Activated T-cell treated with anti-CD3 and anti-CD28 coated beads for 1 hour (primary cell): ENCODE measurements at regions not wholly inside any gene's neighbourhood (a gene's known extent, or its start where the extent isn't known, plus 50 kb on each side); places are given as distances from the start of the nearest gene placed in this dataset.
"Not testable (repeated sequence)": the region's sequence is repeated elsewhere in the genome, so short reads cannot be mapped to it uniquely, and the experiment has no call there.

Experiments used
- DNase-seq: peaks from one replicate; pipeline ENCODE4 v3.0.0-alpha.2; 2020; ENCODE audit warnings: low read depth

DNA sequence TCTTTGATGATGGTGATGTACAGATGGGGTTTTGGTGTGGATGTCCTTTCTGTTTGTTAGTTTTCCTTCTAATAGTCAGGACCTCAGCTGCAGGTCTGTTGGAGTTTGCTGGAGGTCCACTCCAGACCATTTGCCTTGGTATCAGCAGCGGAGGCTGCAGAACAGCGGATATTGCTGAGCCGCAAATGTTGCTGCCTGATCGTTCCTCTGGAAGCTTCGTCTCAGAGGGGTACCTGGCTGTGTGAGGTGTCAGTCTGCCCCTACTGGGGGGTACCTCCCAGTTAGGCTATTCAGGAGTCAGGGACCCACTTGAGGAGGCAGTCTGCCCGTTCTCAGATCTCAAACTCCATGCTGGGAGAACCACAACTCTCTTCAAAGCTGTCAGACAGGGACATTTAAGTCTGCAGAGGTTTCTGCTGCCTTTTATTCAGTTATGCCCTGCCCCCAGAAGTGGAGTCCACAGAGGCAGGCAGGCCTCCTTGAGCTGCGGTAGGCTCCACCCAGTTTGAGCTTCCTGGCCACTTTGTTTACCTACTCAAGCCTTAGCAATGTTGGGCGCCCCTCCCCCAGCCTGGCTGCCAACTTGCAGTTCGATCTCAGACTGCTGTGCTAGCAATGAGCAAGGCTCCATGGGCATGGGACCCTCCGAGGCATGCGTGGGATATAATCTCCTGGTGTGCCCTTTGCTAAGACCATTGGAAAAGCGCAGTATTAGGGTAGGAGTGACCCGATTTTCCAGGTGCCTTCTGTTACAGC lies 264.5 kb downstream of the MATN1 start:
- DNase-seq, result not testable (repeated sequence)

DNA sequence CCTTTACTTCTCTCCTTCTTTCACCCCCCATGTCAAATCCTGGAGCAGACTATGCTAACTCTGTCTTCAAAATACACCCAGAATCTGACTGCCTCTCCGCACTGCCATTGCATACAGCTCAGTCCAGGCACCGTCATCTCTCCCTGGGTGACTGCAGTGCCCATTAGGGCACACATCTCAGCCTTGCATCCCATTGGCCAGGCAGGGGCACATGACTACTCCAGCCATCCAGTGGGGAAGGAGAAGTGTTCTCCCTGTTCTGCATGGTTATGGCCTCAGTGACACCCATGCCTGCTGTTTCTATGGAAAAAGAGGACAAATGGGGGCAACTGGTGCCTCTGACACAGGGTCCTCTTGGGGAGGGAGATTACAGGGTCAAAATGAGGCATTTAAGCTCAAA lies 270.5 kb downstream of the MATN1 start:
- no peak for DNase-seq

DNA sequence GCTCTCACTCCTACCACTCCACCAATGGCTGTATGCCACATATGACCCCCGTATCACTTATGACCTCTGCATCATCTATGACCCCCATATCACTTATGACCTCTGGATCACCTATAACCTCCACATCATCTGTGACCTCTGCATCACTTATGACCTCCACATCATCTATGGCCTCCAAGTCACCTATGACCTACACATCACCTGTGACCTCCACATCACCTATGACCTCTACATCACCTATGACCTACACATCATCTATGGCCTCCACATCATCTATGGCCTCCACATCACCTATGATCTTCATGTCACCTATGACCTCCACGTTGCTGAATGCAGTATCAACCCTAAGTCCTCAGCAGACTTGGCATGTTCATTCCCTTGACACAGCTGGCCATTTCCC lies 271.2 kb downstream of the MATN1 start:
- no peak for DNase-seq

DNA sequence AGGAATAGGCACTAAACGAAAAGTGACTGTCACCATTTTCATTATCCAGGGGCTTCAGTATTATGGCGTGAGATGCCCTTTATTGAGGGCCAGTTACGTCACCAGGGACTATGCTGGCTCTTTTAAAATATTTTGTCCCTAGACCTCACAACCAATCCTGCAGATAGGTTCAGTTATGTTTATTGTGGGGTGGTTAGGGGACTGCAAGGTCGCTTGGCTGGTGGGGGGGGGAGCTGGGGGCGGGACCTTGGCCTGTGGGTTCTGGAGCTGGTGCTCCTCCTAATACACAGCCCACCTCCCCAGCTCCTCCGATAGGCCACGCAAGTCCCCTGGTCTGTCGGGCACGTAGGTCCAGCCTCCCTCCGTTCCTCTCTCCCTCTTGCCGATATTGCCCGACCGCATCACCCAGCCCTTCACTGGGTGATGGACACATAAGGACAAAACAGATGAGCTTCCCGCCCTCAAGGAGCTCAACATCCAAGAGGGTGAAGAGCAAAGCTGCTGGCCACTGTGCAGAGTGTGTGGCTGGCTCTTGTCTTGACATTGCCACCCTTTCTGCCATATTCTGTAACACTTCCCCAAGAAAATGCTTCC lies 271.8 kb downstream of the MATN1 start:
- DNase-seq, result no peak

DNA sequence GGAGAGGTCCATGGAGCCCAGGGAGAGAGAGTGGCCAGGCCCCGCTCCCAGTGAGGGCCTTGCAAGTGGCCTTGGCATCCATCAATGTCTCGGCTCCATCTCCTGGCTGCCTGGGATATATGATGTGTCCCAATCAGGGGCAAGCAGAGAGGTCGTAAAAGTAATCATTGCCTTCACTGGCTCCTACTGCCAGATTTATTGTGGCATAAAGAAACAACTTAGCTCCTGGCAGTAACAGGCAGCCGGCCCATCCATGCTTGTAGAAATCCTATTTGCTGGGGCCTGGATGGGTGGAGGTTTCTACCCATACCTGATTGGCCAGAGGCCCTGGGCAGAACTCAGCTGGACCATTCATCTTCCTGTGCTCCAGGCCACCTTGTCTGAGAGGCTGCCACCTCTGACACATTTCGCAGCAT lies 272.6 kb downstream of the MATN1 start:
- DNase-seq, result no peak

DNA sequence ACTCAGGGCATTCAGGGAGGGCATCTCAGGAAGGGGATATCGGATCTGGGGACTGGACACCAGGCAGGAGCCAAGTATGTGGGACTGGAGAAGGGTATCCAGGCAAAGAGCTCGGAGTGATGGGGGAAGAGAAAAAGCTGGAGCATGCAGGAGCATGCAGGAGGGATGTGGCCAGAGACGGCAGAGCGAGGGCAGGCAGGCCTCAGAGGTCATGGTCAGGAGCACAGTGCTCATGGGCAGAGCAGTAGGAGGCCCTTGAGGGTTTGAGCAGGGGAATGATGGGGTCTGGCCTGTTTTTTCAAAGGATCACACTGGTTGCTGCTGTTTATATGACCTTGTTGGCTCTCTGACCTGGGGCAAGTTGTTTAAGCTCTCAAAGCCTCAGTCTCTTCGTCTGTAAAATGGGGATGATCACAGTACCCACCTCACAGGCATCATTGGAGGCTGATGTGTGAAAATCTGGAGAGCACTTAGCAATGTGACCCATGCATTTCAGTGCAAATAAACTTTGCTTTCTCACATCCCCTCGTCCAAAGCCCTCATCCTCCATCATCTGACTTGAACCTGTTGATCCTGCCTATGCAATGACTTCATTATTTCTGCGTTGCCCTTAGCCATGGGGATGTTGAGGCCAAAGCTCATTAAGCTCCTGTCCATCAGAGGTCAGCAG lies 273.1 kb downstream of the MATN1 start:
- no peak for DNase-seq

DNA sequence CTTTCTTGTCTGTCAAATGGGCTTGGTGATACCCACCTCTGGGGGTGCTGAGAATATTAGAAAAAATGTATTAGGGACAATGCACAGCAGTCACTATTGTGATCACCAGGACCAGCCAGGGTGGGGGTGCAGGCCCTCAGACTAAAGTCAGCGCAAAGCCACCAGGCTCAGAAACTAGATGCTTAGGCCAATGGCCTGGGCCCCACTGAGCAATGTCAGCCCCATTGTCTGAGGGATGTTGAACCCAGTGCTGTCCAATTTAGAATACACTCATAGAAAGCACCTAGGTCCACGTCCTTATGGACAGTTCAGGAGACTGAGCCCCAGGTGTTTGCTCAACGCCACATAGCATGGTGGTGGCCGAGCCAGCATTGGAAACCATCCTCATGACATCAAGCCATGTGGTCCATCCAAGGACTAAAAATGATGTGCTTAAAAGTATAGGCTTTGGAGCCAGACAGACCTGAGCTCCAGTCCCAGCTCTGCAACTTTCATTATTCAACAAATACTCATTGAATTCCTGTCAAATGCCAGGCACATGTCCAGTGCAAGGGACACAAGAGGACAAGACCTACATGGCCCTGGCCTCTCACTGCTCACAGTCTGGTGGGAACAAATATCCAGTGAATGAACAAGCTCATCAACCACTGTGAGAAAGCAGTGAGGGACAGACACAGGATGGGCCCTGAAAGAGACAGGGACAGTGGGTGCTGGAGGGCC lies 273.8 kb downstream of the MATN1 start:
- no peak for DNase-seq

DNA sequence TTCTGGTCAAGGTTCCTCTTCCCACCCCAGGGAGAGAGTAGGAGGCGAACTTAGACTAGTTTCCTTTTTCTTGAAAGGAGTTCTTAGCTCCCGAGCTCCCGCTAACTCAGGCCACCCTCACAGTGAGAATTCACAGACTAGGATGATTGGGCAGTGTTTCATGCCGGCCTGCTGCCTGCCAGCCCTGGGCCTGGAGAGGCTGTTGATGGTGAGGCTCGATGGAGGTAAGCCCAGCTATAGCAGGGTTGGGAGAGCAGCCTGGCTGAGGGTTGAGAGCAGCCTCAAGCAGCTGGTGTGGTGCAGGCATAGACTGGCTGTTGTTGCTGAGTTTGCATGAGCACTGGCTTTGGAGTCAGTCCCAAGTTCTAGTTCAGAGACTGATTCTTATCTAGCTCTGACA lies 274.4 kb downstream of the MATN1 start:
- no peak for DNase-seq

DNA sequence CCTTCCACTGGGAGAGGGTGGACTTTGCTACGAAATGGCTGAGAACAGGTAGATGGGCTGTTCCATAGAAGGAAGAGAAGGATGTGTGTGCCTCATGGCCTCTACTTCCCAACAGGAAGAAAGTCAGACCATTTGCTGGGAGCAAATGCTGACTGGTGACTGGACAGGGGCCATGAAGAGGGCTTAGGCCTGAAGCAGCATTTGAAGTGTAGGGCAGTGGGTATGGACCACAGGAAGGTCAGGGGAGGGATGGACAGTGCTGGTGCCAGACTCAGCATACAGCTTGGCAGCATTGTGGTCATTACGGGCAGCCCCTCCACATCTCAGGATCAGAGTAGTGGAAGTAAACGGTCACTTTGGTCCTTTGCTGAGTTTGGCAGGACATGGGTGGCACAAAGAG lies 275.7 kb downstream of the MATN1 start:
- DNase-seq, result no peak

DNA sequence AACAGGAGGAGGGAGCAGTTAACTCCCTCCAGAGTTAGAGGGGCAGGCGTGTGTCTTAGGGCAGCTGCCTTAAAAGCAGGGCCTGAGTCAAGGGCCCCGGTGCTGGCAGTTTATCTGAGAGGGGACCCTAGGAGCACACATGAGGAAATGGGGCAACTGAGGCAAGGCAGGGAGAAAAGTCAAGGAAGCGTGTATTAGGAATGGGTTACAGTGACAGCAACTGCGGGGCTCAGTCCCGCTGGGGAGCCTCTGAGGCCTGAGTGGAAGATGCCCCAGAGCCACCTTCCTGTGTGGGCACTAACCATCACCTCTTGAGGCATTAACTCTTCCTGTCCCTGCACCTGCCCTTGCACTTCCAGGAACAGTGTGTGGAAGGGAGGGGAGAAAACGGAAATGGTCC lies 276.3 kb downstream of the MATN1 start:
- DNase-seq, result no peak

DNA sequence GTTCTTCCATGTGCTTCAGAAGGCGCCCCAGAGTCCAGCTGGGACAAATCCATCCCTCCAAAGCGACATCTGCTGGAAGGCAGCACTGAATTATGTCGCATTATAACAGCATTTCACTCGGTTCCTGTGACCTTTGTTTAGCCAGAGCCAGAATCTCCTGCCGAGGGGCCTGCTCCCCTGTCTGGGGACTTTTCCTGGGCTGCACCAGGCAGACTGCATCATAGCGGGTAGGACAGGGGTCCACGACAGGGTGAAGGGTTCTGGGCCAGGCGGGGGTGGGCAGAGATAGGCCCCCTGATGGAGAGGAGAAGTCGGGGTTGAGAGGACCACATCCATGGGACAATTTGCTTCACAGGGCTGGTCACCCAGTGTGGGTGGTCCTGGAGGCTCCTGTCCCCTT lies 276.9 kb downstream of the MATN1 start:
- DNase-seq, result no peak

DNA sequence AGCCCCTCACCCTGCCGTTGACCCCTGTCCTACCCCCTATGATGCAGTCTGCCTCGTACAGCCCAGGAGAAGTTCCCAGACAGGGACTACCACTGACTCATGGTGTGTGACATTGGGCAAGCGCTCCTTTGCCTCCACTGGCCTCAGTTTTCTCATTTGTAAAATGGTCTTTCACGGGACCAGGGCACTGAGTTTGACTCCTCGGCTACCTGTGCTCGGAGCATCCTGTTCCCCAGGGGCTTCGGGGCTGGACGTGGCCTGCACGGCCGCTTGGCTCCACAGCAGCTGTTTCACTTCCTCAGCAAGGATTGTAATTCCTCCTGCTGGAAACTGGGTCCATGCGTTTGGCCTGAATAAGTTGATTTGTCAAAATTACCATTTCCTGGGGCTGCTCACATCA lies 277.3 kb downstream of the MATN1 start:
- DNase-seq, result no peak

DNA sequence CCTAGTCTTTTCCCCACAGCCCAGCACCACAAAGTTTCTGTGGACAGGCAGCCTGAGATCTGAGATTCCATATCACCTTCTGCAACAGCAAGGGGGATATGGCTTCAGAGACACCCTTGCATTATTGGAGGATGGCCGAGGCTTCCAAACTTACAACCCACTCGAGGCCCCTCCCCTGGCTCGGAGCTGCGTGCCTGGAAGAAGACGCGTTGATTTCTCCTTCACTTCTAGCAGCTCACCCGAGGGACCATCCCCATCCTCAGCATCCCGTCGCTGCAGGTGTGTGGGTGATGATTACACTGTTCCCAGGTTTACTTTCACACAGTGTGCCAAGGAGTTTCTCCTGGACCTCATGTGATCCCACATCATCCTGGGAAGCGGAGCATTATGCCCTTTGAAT lies 277.9 kb downstream of the MATN1 start:
- DNase-seq, result no peak

DNA sequence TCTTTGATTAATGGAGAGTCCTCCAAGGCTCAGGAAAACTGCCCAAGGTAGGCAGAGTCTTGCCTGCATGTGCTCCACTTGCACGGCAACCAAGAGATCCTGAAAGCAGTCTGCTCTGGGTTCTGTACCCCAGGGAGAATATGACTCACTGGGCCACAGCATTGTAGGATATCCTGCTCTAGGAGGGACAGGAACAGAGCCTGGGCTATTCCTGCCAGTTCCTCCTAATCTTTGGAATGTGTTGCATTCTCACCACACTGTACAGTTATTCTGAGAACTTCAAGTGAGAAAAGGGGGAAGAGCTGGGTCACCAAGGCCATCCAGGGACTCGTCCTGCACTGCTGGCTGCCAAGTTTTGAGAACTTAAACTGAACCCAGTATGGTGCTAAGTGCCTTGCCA lies 278.5 kb downstream of the MATN1 start:
- DNase-seq, result no peak

DNA sequence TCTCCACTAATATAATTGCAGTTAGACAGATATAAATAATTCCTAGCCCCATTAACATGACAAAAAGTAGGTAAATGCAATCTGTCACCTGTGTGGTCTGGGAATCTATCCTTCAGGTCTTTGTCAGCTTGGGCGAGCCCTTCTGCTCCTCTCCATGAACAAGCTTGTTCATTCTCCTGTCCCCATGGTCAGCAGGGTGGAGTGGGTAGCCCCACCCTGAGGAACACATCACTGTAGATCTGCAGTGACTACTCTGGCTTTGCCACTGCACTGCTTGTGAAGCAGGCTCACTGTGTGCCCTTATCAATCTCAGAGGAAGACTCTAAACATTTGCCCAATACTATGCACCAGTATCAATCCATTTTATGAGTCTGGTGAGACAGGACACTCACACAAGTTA lies 279.0 kb downstream of the MATN1 start:
- no peak for DNase-seq

DNA sequence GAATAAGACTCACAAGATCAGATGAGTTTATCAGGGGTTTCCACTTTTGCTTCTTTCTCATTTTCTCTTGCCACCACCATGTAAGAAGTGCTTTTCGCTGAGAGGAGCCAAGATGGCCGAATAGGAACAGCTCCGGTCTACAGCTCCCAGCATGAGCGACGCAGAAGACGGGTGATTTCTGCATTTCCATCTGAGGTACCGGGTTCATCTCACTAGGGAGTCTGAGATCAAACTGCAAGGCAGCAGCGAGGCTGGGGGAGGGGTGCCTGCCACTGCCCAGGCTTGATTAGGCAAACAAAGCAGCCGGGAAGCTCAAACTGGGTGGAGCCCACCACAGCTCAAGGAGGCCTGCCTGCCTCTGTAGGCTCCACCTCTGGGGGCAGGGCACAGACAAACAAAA lies 285.1 kb downstream of the MATN1 start:
- DNase-seq, result not testable (repeated sequence)

DNA sequence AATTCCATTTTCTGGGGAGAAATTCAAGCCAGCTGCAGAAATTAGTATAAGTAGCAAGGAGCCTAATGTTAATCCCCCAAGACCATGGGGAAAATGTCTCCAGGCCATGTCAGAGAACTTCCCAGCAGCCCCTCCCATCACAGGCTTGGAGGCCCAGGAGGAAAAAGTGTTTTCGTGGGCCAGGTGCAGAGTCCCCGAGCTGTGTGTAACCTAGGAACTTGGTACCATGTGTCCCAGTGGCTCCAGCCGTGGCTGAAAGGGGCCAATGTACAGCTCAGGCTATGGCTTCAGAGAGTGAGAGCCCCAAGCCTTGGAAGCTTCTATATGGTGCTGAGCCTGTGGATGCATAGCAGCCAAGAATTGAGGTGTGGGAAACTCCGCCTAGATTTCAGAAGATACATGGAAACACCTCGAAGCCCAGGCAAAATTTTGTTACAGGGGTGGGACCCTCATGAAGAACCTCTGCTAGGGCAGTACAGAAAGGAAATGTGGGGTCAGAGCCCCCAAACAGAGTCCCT lies 286.3 kb downstream of the MATN1 start:
- no peak for DNase-seq

DNA sequence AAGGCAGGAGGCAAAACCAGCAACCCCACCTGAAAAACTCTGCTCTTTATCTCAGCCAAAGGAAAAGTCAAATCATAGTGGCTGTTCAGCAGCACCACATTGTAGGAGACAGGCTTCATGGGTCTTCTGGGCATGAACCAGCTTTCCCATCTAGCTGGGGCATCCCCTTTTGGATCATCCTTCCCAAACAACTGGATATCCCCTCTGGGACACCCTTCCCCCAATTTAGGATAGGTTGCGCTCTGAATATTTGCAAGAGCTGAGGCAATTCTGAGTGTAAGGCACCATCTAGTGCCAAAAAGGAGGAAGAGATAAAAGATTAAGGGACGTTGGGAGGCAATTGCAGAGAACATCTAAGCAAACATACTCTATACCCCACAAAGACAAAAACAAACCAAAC lies 295.8 kb downstream of the MATN1 start:
- no peak for DNase-seq

DNA sequence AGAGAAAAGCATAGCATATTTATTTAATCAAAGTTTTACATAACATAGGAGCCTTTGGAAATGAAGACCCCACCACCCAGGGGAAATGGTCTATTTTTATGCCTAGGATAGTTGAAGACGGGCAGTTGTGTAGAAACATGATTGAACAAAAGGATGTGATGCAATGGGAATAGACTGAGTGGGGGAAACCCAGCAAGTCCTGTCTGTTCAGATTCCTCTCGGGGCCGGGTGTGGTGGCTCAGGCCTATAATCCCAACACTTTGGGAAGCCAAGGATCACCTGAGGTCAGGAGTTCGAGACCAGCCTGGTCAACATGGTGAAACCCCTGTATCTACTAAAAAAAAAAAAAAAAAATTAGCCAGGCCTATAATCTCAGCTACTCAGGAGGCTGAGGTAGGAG lies 298.3 kb downstream of the MATN1 start:
- DNase-seq, result no peak

DNA sequence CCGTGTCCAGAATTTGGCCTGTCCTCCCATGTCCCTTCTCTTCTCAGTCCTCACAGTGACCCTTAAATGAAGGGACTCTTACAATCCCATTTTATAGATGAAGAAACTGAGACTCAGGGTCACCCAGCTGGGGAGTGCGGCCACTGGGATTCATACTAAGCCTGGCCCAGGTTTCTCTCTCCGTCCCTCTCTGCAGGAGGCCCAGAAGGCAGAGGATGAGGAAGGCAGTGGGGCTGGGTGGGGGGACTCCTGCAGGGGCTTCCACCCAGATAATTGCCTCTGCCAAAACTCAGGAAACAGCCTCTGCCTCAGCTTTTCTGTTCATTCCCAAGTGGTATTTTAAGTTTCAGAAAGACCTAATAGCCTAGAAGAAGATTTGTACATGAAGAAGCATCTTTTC lies 299.8 kb downstream of the MATN1 start:
- no peak for DNase-seq

DNA sequence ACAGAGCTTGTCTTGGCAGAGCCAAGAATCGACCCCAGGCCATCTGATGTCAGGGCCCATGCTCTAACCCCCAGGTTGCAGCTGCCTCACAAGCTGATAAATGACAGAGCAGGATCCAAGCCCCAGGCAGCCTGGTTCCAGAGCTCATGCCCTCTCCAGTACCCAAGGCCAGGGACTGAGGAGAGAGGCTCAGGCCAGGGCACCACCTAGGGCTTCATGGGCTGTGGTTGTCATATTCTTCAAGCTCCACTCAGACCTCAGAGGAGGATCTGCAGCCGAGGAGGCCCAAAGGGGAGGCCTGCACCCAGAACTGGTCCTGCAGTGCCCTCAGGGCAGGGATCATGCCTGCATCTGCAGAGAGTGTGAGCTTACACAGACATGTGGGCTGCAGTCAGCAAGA lies 301.1 kb downstream of the MATN1 start:
- DNase-seq, result no peak

DNA sequence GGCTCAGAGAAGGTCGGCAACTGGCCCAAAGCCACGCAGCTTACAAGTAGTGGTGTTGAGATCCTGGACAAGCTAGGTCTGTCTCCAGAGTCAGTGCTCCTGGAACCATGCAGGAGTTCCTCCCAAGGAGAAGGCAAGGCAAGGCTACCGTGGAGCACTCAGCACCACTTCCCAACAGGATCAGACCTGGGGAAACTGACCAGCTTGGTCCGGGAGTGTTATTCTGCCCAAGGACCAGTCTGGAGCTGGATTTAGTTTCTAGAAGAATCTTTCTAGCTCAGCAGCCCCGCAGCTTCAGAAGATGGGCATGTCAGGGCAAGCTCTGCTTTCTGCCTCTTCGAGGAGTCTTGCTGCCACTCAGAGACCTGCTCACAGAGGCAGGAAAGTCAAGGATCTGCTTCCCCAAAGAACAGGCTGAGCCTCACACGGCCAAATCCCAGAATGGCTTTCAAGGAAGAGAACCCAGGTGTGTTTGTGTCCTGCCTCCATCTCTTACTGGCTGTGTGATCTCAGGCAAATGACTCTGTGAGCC lies 302.8 kb downstream of the MATN1 start:
- no peak for DNase-seq
